Chondrocyte (in vitro differentiated cells): ENCODE measurements at regions not wholly inside any gene's neighbourhood (a gene's known extent, or its start where the extent isn't known, plus 50 kb on each side); places are given as distances from the start of the nearest gene placed in this dataset.

Source experiments
- DNase-seq: peaks from one replicate; pipeline ENCODE4 v3.0.0; 2021; ENCODE audit warnings: mixed read lengths, low spot score
- H3K27ac Mint-ChIP-seq: one replicate; pipeline ENCODE4 v1.8.0; 2021; ENCODE audit warnings: mild to moderate bottlenecking, moderate library complexity, mixed read lengths; ENCODE audit not compliant: unreplicated experiment
- H3K27me3 Mint-ChIP-seq: 2 replicates; pipeline ENCODE4 v1.8.0; 2021; ENCODE audit warnings: low read depth, mixed read lengths
- H3K36me3 Mint-ChIP-seq: 2 replicates; pipeline ENCODE4 v1.8.0; 2021; ENCODE audit warnings: low read depth, mixed read lengths
- H3K4me1 Mint-ChIP-seq: 2 replicates; pipeline ENCODE4 v1.8.0; 2021; ENCODE audit warnings: low read depth, mild to moderate bottlenecking, mixed read lengths
- H3K4me3 Mint-ChIP-seq: one replicate; pipeline ENCODE4 v1.8.0; 2021; ENCODE audit warnings: mild to moderate bottlenecking, moderate library complexity, mixed read lengths; ENCODE audit not compliant: unreplicated experiment
- H3K9me3 Mint-ChIP-seq: 2 replicates; pipeline ENCODE4 v1.8.0; 2021; ENCODE audit warnings: low read depth, mixed read lengths
- CTCF ChIP-seq: fragments of 200-600 bp; sonication (generic); IDR thresholded peaks from 2 replicates; pipeline ENCODE4 v1.5.0; 2021; ENCODE audit warnings: antibody characterized with exemption, mild to moderate bottlenecking, moderate library complexity

GRCh38 chr15:94135486-94136147 is 95.7 kb upstream of the MCTP2 start:
- H3K4me3 Mint-ChIP-seq = no peak overlapping the region
- peaks cover 5% of the 10 kb centered on the region for H3K9me3 Mint-ChIP-seq
- peaks cover 35% of the 10 kb centered on the region for H3K27me3 Mint-ChIP-seq
- H3K4me1 Mint-ChIP-seq = peaks cover 6% of the 10 kb centered on the region
- no peak overlapping the region for H3K27ac Mint-ChIP-seq
- TF ChIP-seq CTCF = peak; percentile 36
- DNase-seq = no peak
- H3K36me3 Mint-ChIP-seq = no peaks in the 10 kb centered on the region

GRCh38 chr15:94131875-94132274 is 99.5 kb upstream of the MCTP2 start:
- no peak for DNase-seq
- Mint-ChIP-seq H3K4me1 (peaks cover 6% of the 10 kb centered on the region), H3K4me3 (no peak overlapping the region), H3K36me3 (peaks cover 2% of the 10 kb centered on the region), H3K9me3 (peaks cover 5% of the 10 kb centered on the region), H3K27me3 (peaks cover 28% of the 10 kb centered on the region), H3K27ac (no peak overlapping the region)
- TF ChIP-seq CTCF = peak; percentile 40

- H3K4me3 Mint-ChIP-seq = no peak overlapping the region
- no peak overlapping the region for H3K27ac Mint-ChIP-seq
These were observed 100.9 kb upstream of the MCTP2 start for GRCh38 chr15:94130504-94130903.

GRCh38 chr15:94127006-94127405 is 104.4 kb upstream of the MCTP2 start:
- peaks cover 18% of the 10 kb centered on the region for H3K27me3 Mint-ChIP-seq
- TF ChIP-seq CTCF = no peak
- no peaks in the 10 kb centered on the region for H3K9me3 Mint-ChIP-seq
- no peak overlapping the region for H3K27ac Mint-ChIP-seq
- no peak for DNase-seq
- H3K36me3 Mint-ChIP-seq = peaks cover 2% of the 10 kb centered on the region
- no peak overlapping the region for H3K4me3 Mint-ChIP-seq
- peaks cover 12% of the 10 kb centered on the region for H3K4me1 Mint-ChIP-seq

More at GRCh38 chr15:94130504-94130903, 100.9 kb upstream of the MCTP2 start:
- Mint-ChIP-seq H3K36me3 (peaks cover 2% of the 10 kb centered on the region), H3K4me1 (peaks cover 7% of the 10 kb centered on the region), H3K9me3 (peaks cover 5% of the 10 kb centered on the region), H3K27me3 (peaks cover 25% of the 10 kb centered on the region)
- DNase-seq = no peak
- TF ChIP-seq CTCF = no peak

GRCh38 chr15:94125698-94126097 is 105.7 kb upstream of the MCTP2 start:
- Mint-ChIP-seq H3K27ac (no peak overlapping the region), H3K4me1 (peaks cover 5% of the 10 kb centered on the region), H3K36me3 (peaks cover 2% of the 10 kb centered on the region), H3K9me3 (no peaks in the 10 kb centered on the region), H3K27me3 (peaks cover 12% of the 10 kb centered on the region), H3K4me3 (no peak overlapping the region)
- TF ChIP-seq CTCF = no peak
- DNase-seq = no peak
